GM12878 (cell line): ENCODE measurements at regions not wholly inside any gene's neighbourhood (a gene's known extent, or its start where the extent isn't known, plus 50 kb on each side); places are given as distances from the start of the nearest gene placed in this dataset.

Source experiments
- CBX5 ChIP-seq: sonication (generic); IDR thresholded peaks from 2 replicates; pipeline ENCODE4 v1.6.1; 2016; ENCODE audit warnings: low read depth, moderate library complexity, mild to moderate bottlenecking, inconsistent platforms
- E2F4 ChIP-seq: IDR thresholded peaks from 2 replicates; pipeline ENCODE4 v1.6.1; 2012; ENCODE audit warnings: low read depth, low read length, improper control_type of control experiment
- EZH2 ChIP-seq: IDR thresholded peaks from 2 replicates; pipeline ENCODE4 v1.6.1; 2012; ENCODE audit warnings: low read depth, mild to moderate bottlenecking, control low read depth, inconsistent platforms, low read length, borderline replicate concordance; ENCODE audit not compliant: control insufficient read depth
- GATAD2B ChIP-seq: fragments of 450-650 bp; conservative IDR thresholded peaks from 2 replicates; pipeline ENCODE4 v1.6.1; 2017; ENCODE audit warnings: low read depth, mild to moderate bottlenecking, moderate library complexity
- IRF3 ChIP-seq: fragments of 450-650 bp; IDR thresholded peaks from 2 replicates; pipeline ENCODE4 v1.6.1; 2014; ENCODE audit warnings: mild to moderate bottlenecking
- MAX ChIP-seq: IDR thresholded peaks from 2 replicates; pipeline ENCODE4 v1.6.1; 2012; ENCODE audit warnings: low read depth, low read length, improper control_type of control experiment
- RB1 ChIP-seq: fragments of 450-650 bp; formaldehyde crosslinking; IDR thresholded peaks from 2 replicates; pipeline ENCODE4 v1.6.1; 2017; ENCODE audit warnings: mild to moderate bottlenecking, borderline replicate concordance
- SMARCA5 ChIP-seq: fragments of 450-650 bp; IDR thresholded peaks from 2 replicates; pipeline ENCODE4 v1.6.1; 2017; ENCODE audit warnings: mild to moderate bottlenecking
- USF1 ChIP-seq: IDR thresholded peaks from 2 replicates; pipeline ENCODE4 v1.6.1; 2011; ENCODE audit warnings: borderline replicate concordance, low read depth, mild to moderate bottlenecking, moderate library complexity, mixed read lengths, low read length; ENCODE audit not compliant: insufficient read depth; ENCODE audit errors: extremely low read length
- ZNF687 ChIP-seq: fragments of 450-650 bp; IDR thresholded peaks from 2 replicates; pipeline ENCODE4 v1.6.1; 2017; ENCODE audit warnings: mild to moderate bottlenecking, moderate library complexity
- ZSCAN29 ChIP-seq: fragments of 450-650 bp; IDR thresholded peaks from 2 replicates; pipeline ENCODE4 v1.6.1; 2017; ENCODE audit warnings: mild to moderate bottlenecking, moderate library complexity
- TF ChIP-seq, protein P1 (sequence below), 3 experiments: IDR thresholded peaks in 2 of 3; conservative IDR thresholded peaks in 1 of 3; 2 replicates each; pipeline ENCODE4 v1.5.1; 2011; ENCODE audit warnings: low read depth in 3 of 3, low read length in 3 of 3, mild to moderate bottlenecking in 3 of 3, control low read depth in 2 of 3, moderate library complexity in 2 of 3, inconsistent platforms in 1 of 3, mixed read lengths in 1 of 3; ENCODE audit not compliant: control insufficient read depth in 2 of 3, insufficient read depth in 1 of 3; ENCODE audit errors: extremely low read depth in 1 of 3
- TF ChIP-seq, protein P2 (sequence below): IDR thresholded peaks from 2 replicates; pipeline ENCODE4 v1.6.1; 2011; ENCODE audit warnings: low read depth, mild to moderate bottlenecking, low read length, moderate library complexity, borderline replicate concordance; ENCODE audit errors: extremely low read depth

DNA sequence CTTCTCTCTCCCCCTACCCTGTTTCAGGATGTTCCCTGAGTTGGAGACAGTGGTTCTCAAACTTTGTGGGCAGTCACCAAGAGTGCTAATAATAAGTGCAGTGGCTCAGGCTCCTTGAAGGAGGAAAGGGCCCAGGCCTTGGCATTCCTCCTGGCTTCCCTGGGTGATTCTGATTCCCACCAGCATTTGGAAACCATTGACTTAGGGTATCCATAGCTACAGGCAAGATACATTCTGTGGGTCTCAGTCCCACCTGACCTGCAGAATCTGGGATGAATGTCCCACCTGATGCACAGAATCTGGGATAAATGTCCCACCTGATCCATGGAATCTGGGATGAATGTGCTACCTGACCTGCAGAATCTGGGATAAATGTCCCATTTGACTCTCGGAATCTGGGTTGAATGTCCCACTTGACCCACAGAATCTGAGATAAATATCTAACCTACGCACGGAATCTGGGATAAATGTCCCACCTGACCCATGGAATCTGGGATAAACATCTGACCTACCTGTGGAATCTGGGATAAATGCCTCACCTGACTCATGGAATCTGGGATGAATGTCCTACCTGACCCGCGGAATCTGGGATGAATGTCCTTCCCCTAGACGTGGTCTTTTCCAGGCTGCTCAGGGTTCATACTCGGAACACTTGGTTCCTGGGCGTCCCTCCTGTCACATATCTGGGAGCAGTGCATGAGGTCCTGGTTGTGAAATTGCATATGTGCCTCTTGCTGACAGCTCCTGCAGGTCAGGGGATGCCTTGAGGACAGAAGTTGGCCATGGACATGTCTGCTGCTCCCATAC, 136.7 kb upstream of the HS3ST2 start:
- TF ChIP-seq, protein P1, sequence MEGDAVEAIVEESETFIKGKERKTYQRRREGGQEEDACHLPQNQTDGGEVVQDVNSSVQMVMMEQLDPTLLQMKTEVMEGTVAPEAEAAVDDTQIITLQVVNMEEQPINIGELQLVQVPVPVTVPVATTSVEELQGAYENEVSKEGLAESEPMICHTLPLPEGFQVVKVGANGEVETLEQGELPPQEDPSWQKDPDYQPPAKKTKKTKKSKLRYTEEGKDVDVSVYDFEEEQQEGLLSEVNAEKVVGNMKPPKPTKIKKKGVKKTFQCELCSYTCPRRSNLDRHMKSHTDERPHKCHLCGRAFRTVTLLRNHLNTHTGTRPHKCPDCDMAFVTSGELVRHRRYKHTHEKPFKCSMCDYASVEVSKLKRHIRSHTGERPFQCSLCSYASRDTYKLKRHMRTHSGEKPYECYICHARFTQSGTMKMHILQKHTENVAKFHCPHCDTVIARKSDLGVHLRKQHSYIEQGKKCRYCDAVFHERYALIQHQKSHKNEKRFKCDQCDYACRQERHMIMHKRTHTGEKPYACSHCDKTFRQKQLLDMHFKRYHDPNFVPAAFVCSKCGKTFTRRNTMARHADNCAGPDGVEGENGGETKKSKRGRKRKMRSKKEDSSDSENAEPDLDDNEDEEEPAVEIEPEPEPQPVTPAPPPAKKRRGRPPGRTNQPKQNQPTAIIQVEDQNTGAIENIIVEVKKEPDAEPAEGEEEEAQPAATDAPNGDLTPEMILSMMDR (IDR thresholded peaks at IDR 0.05 in 2 of 3, conservative IDR thresholded peaks at IDR 0.05 in 1 of 3; ENCODE audit: control insufficient read depth in 2 of 3, extremely low read depth in 1 of 3, insufficient read depth in 1 of 3, low read depth in 3 of 3, low read length in 3 of 3): no peak
- no peak for TF ChIP-seq ZSCAN29
- no peak for TF ChIP-seq E2F4
- TF ChIP-seq RB1: no peak
- no peak for TF ChIP-seq ZNF687
- TF ChIP-seq, protein P2, sequence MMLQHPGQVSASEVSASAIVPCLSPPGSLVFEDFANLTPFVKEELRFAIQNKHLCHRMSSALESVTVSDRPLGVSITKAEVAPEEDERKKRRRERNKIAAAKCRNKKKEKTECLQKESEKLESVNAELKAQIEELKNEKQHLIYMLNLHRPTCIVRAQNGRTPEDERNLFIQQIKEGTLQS: no peak
- no peak for TF ChIP-seq GATAD2B
- TF ChIP-seq EZH2: no peak
- no peak for TF ChIP-seq USF1
- no peak for TF ChIP-seq MAX
- TF ChIP-seq SMARCA5: no peak
- TF ChIP-seq CBX5: no peak
- TF ChIP-seq IRF3: no peak
